Activated CD8-positive, alpha-beta T cell treated with anti-CD3 and anti-CD28 coated beads, Interleukin-2, amount 10 ng/mL, durations not matched to agents 7 days and 5 days (primary cell): ENCODE measurements at regions not wholly inside any gene's neighbourhood (a gene's known extent, or its start where the extent isn't known, plus 50 kb on each side); places are given as distances from the start of the nearest gene placed in this dataset.
"Not testable (repeated sequence)": the region's sequence is repeated elsewhere in the genome, so short reads cannot be mapped to it uniquely, and the experiment has no call there.

Experiments
- ATAC-seq: fragments of 150-1000 bp; cut with Tn5 transposase; one replicate; pipeline ENCODE4 v1.10.0; 2021; ENCODE audit warnings: moderate library complexity
- CTCF ChIA-PET: fragments of 350-600 bp; sonication (Branson Sonifier 250); formaldehyde crosslinking; loops from one replicate; lab custom pipeline; 2021; ENCODE audit warnings: antibody characterized with exemption; lab: Charles Lee
- POLR2A ChIA-PET: fragments of 350-600 bp; sonication (Branson Sonifier 250); formaldehyde crosslinking; loops from one replicate; lab custom pipeline; 2021; ENCODE audit warnings: antibody characterized with exemption; lab: Charles Lee
- DNase-seq: peaks from one replicate; pipeline ENCODE4 v3.0.0-alpha.2; 2020
- H3K27ac Mint-ChIP-seq: one replicate; pipeline ENCODE4 v1.8.0; 2021; ENCODE audit warnings: mild to moderate bottlenecking, mixed read lengths
- H3K27me3 Mint-ChIP-seq: one replicate; pipeline ENCODE4 v1.8.0; 2021; ENCODE audit warnings: low read depth, mixed read lengths
- H3K36me3 Mint-ChIP-seq: one replicate; pipeline ENCODE4 v1.8.0; 2021; ENCODE audit warnings: low read depth, mixed read lengths
- H3K4me1 Mint-ChIP-seq: one replicate; pipeline ENCODE4 v1.8.0; 2021; ENCODE audit warnings: low read depth, mixed read lengths
- H3K4me3 Mint-ChIP-seq: one replicate; pipeline ENCODE4 v1.8.0; 2021; ENCODE audit warnings: mild to moderate bottlenecking, mixed read lengths
- H3K9me3 Mint-ChIP-seq: one replicate; pipeline ENCODE4 v1.8.0; 2022; ENCODE audit warnings: mixed read lengths; ENCODE audit not compliant: insufficient read depth

DNA sequence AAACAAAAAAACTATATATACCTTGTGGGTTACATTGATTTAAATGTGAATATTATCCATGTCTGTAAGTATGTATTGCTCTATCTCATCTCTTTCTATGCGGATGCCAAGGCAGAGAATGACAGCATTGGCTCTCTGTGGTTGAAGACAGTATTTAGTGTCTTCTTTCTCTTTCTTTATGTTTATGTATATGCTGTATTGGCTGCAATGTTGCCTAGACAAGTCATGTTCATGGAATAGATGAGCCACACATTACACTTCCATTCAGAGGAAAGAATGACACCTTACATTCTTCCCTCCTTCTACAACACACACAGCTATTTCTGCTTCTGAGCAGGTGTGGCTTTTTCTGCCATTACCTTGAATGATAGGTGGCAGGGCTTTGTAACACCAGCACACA, 639.4 kb upstream of the MIR17HG start:
- ATAC-seq = no peak
- CTCF ChIA-PET = no interaction called here
- H3K9me3 Mint-ChIP-seq = peaks cover 4% of the 10 kb centered on the region
- no peaks in the 10 kb centered on the region for H3K27me3 Mint-ChIP-seq
- DNase-seq = no peak
- H3K4me3 Mint-ChIP-seq = no peak overlapping the region
- no peak overlapping the region for H3K27ac Mint-ChIP-seq
- H3K36me3 Mint-ChIP-seq = no peaks in the 10 kb centered on the region
- POLR2A ChIA-PET = no interaction called here
- H3K4me1 Mint-ChIP-seq = no peaks in the 10 kb centered on the region

DNA sequence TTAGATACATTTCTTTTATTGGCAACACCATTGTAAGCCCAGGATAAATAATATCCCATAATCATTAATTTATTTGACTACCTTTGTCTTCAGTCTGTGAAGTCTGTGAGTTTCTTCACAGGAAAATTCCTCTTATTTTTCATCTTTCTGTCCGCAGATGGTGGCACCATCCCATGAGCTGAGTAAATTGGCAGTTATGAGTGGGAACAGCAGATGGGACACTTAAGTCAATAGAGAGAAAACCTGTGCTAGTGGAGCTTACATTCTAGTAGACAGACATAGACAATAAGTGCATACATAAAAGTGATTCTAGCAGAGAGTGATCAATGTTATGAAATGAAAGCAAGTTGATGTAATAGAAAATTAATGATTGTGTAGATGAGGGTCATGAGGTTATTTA, 638.2 kb upstream of the MIR17HG start:
- Mint-ChIP-seq H3K36me3 (no peaks in the 10 kb centered on the region), H3K27ac (no peak overlapping the region), H3K4me1 (no peaks in the 10 kb centered on the region), H3K4me3 (no peak overlapping the region), H3K27me3 (no peaks in the 10 kb centered on the region), H3K9me3 (peaks cover 4% of the 10 kb centered on the region)
- DNase-seq = no peak
- ATAC-seq = no peak
- ChIA-PET POLR2A (no interaction called here), CTCF (no interaction called here)

DNA sequence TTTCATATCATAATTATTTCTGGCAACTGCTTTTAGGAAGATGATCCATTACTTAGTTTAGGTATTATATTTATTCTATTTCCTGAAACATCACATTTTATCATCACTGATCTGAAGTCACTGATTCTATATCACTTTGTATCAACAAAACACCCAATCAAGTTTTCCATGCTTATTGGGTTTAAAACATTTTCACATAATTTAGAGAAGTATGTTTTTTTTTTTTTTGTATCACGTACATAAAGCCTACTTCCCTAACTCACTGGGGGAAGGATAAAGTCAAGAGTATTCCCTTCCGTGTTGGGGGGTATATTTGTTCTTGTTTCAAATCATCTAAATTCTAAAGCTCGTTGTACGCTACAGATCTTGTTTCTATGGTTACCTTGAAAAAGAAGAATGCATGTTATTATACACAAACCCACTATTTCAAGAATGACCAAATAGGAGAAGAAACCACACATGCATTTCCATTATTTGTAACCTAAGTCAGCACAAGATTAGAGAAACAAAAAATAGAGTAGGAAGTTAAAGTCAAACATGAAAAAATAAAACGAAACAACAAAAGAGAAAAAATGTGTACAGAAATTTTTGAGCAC, 637.2 kb upstream of the MIR17HG start:
- no peak overlapping the region for H3K4me3 Mint-ChIP-seq
- H3K27ac Mint-ChIP-seq = no peak overlapping the region
- H3K4me1 Mint-ChIP-seq = no peaks in the 10 kb centered on the region
- ChIA-PET POLR2A (no interaction called here), CTCF (no interaction called here)
- H3K36me3 Mint-ChIP-seq = no peaks in the 10 kb centered on the region
- DNase-seq (no peak), ATAC-seq (no peak)
- no peaks in the 10 kb centered on the region for H3K27me3 Mint-ChIP-seq
- peaks cover 4% of the 10 kb centered on the region for H3K9me3 Mint-ChIP-seq

DNA sequence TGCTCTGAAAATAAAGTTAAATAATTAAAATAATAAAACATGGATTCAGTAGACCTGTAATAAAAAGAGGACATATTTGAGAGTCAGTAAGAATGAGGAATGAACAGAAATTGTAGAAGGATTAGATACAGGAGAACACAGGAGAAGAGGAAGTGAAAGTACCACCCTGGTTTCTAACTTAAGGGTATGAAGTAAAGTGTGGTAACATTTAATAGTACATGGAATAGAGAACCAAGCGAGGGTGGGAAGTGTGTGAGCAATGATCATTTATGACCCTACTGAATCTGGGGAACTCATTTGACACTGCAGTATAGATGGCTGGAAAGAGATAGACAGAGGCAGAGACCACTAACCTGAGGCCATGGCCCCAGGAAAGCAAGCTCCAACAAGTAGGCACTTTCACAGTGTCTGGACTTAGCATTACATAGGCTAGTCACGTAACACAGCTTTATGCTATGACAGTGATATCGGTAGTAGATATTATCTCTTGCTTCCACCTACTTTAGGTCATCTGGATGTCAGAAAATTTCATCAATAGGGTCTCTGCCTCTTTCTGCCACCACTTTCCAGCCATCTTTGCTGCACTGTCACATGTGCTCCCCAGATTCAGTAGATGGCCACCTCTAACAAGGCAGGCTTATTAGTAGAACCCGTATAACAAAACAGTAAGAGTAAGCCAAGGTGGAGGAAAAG, 633.9 kb upstream of the MIR17HG start:
- Mint-ChIP-seq H3K4me1 (no peaks in the 10 kb centered on the region), H3K27ac (no peak overlapping the region), H3K4me3 (no peak overlapping the region), H3K27me3 (no peaks in the 10 kb centered on the region), H3K36me3 (no peaks in the 10 kb centered on the region), H3K9me3 (peaks cover 8% of the 10 kb centered on the region)
- ChIA-PET POLR2A (no interaction called here), CTCF (no interaction called here)
- no peak for ATAC-seq
- no peak for DNase-seq

DNA sequence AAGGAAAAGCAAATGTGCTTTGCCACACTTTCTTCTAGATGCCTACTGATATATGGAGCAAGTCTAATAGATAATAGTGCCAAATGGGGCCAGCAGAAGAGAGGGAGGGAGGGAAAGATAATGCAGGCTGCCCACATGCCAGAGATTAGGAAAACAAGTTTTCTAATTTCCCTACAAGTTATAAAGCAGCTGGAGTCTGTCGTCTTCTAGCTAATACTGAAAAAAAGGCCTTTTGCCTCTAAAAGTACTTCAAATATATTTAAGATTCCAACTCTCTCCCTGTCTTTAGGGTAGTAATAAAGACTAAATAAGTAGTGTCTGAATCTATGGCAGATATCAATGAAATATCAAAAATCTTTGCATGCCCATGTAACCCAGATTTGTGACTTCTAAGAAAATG, 632.0 kb upstream of the MIR17HG start:
- H3K36me3 Mint-ChIP-seq = no peaks in the 10 kb centered on the region
- POLR2A ChIA-PET = no interaction called here
- no peak overlapping the region for H3K27ac Mint-ChIP-seq
- ATAC-seq = no peak
- peaks cover 8% of the 10 kb centered on the region for H3K9me3 Mint-ChIP-seq
- no peaks in the 10 kb centered on the region for H3K4me1 Mint-ChIP-seq
- no peak for DNase-seq
- no peaks in the 10 kb centered on the region for H3K27me3 Mint-ChIP-seq
- H3K4me3 Mint-ChIP-seq = no peak overlapping the region
- CTCF ChIA-PET = no interaction called here

DNA sequence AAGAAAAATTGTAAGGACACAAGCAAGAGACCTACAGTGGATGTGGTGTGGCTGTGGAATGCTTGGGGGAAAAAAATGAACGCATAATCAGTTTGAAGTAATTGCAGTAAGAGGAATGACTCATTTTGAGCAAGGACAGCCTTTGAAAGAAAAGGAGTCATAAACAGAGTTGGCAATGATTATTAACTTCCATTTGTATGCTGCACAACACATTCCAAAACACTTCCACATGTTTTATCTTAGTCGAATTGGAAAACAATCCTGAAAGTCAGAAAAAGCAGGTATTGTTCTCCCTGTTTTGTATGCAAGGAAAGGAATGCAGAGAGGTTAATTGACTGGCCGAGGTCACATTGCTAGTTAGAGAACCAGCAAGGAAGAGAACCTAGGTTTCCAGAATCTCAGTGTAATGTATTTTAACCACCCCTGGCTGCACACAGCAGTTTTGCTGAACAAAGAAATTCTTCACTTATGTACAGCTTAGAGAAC, 630.0 kb upstream of the MIR17HG start:
- ChIA-PET POLR2A (no interaction called here), CTCF (no interaction called here)
- Mint-ChIP-seq H3K27ac (no peak overlapping the region), H3K27me3 (no peaks in the 10 kb centered on the region), H3K4me3 (no peak overlapping the region), H3K36me3 (no peaks in the 10 kb centered on the region), H3K9me3 (peaks cover 4% of the 10 kb centered on the region), H3K4me1 (no peaks in the 10 kb centered on the region)
- ATAC-seq (no peak), DNase-seq (no peak)

DNA sequence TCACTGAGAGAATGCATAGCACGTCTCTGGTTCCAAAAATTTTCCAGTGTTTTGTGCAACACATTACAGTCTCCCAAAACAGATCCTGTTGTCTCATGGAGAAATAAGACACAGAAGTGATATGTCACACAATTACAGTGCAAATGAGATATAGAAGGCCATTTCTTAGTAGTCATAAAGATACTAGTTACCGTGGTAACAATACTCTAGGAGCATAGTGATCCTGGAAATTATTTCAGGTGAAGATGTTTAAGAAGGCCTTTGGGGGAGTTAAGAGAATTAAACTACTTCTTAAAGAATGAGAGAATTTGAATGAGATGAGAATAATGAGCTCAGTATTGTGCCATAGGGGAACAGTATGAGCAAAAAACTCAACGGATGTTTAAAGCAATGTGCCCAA, 628.0 kb upstream of the MIR17HG start:
- DNase-seq = no peak
- Mint-ChIP-seq H3K4me3 (no peak overlapping the region), H3K27me3 (no peaks in the 10 kb centered on the region), H3K27ac (no peak overlapping the region), H3K9me3 (peaks cover 7% of the 10 kb centered on the region), H3K36me3 (no peaks in the 10 kb centered on the region), H3K4me1 (no peaks in the 10 kb centered on the region)
- POLR2A ChIA-PET = no interaction called here
- no peak for ATAC-seq
- CTCF ChIA-PET = no interaction called here

DNA sequence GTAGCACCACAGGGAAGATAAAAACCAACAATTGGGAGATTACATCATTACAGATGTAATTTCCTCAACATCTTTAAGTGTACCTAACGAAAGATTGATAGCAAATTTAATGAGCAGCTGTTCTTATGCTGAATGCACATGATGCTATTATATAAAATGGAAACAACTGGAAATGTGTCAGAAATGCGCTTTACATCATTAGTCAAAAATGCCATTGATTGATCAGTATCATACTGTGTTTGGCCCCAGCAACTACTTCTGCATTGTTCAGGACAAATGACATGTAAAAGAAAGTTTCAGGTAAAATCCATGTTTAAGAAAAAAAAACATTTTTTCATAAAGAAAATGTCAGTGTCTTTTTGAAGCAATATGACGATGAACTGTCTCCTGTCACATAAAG, 625.5 kb upstream of the MIR17HG start:
- ChIA-PET CTCF (no interaction called here), POLR2A (interaction anchor here (0.6 kb wide), 1 partner anchor 22 kb away, joined by 3 read pairs; no protein-coding TSS in a partner anchor)
- H3K27ac Mint-ChIP-seq = no peak overlapping the region
- no peak overlapping the region for H3K4me3 Mint-ChIP-seq
- no peaks in the 10 kb centered on the region for H3K36me3 Mint-ChIP-seq
- H3K9me3 Mint-ChIP-seq = peaks cover 8% of the 10 kb centered on the region
- no peaks in the 10 kb centered on the region for H3K27me3 Mint-ChIP-seq
- H3K4me1 Mint-ChIP-seq = no peaks in the 10 kb centered on the region
- ATAC-seq (no peak), DNase-seq (no peak)

DNA sequence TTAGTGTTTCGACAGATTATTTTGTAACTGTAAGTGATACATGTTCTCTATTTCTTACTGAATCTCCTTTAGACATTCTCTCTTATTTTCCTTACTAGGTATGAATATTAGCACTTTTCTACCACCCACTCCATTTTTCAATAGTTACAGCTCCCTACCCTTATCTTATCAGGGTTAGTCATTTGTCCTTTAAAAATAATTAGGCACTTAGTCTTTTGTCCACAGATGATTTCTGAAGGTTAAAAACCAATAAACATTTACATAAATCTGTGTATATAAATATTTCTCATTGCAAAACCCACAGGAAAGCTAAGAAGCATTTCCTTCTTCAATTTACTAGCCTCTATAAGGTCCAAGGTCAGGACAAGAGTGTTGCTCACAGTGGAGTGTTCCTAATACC, 624.1 kb upstream of the MIR17HG start:
- Mint-ChIP-seq H3K27me3 (no peaks in the 10 kb centered on the region), H3K9me3 (peaks cover 8% of the 10 kb centered on the region), H3K4me1 (no peaks in the 10 kb centered on the region), H3K27ac (no peak overlapping the region), H3K36me3 (no peaks in the 10 kb centered on the region), H3K4me3 (no peak overlapping the region)
- POLR2A ChIA-PET = no interaction called here
- ATAC-seq (no peak), DNase-seq (no peak)
- CTCF ChIA-PET = no interaction called here

DNA sequence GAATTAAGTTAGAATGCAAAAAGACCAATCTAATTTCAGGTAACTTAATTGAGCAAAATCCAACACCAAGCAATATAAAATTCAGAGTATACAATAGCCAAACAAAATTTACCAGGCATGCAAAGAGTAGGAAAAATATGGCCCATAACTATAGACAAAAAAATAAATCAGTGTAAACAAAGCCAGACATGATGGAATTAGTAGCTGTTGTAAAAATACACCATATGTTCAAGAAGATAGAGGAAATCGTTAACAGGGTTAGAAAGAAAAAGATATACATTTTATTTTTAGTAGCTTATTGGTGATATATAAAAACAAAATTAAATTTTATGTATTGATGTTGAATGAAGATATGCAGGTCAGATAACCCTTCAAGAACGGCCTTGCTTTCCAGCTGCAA, 621.1 kb upstream of the MIR17HG start:
- CTCF ChIA-PET = no interaction called here
- POLR2A ChIA-PET = no interaction called here
- Mint-ChIP-seq H3K4me1 (no peaks in the 10 kb centered on the region), H3K27ac (no peak overlapping the region), H3K36me3 (no peaks in the 10 kb centered on the region), H3K4me3 (no peak overlapping the region), H3K27me3 (no peaks in the 10 kb centered on the region), H3K9me3 (peaks cover 17% of the 10 kb centered on the region)
- DNase-seq (no peak), ATAC-seq (no peak)

DNA sequence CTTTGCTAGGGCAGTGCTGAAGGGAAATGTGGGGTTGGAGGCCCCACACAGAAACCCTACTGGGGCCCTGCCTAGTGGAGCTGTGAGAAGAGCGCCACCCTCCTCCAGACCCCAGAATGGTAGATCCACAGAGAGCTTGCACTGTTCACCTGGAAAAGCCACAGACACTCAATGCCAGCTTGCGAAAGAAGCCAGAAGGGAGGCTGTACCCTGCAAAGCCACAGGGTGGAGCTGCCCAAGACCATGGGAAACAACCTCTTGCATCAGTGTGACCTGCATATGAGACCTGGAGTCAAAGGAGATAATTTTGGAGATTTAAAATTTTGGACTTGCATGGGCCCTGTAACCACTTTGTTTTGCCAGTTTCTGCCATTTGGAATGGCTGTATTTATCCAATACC, 615.4 kb upstream of the MIR17HG start:
- no peak for ATAC-seq
- no peaks in the 10 kb centered on the region for H3K36me3 Mint-ChIP-seq
- H3K4me1 Mint-ChIP-seq = no peaks in the 10 kb centered on the region
- ChIA-PET POLR2A (no interaction called here), CTCF (no interaction called here)
- peaks cover 25% of the 10 kb centered on the region for H3K9me3 Mint-ChIP-seq
- no peak for DNase-seq
- H3K4me3 Mint-ChIP-seq = no peak overlapping the region
- no peak overlapping the region for H3K27ac Mint-ChIP-seq
- no peaks in the 10 kb centered on the region for H3K27me3 Mint-ChIP-seq

DNA sequence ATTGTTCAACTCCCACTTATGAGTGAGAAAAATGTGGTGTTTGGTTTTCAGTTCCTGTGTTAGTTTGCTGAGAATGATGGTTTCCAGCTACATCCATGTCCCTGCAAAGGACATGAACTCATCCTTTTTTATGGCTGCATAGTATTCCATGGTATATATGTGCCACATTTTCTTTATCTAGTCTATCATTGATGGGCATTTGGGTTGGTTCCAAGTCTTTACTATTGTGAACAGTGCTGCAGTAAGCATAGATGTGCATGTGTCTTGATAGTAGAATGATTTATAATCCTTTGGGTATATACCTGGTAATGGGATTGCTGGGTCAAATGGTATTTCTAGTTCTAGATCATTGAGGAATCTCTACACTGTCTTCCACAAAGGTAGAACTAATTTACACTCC, 613.0 kb upstream of the MIR17HG start:
- DNase-seq, H3K4me1 Mint-ChIP-seq, CTCF ChIA-PET, H3K4me3 Mint-ChIP-seq, H3K36me3 Mint-ChIP-seq, H3K27ac Mint-ChIP-seq, H3K27me3 Mint-ChIP-seq, POLR2A ChIA-PET, ATAC-seq: not testable (repeated sequence)
- H3K9me3 Mint-ChIP-seq = peaks cover 25% of the 10 kb centered on the region
